Thoracic aorta (tissue), 2 donors: ENCODE measurements at regions not wholly inside any gene's neighbourhood (a gene's known extent, or its start where the extent isn't known, plus 50 kb on each side); places are given as distances from the start of the nearest gene placed in this dataset.
"Not testable (repeated sequence)": the region's sequence is repeated elsewhere in the genome, so short reads cannot be mapped to it uniquely, and the experiment has no call there.

Source experiments
- ATAC-seq: fragments of 150-250 bp; one replicate; pipeline ENCODE4 v1.8.0; 2017; ENCODE audit warnings: low read depth; ENCODE audit not compliant: insufficient number of reproducible peaks, low FRiP score
- DNase-seq: peaks from one replicate; pipeline ENCODE4 v3.0.0-alpha.2; 2020; ENCODE audit warnings: low spot score
- H3K27ac ChIP-seq, 2 donors: fragments of 200-600 bp; sonication (generic); 1 replicate in 1 of 2; 2 replicates in 1 of 2; pipeline ENCODE4 v1.5.1; 2016; ENCODE audit warnings: mild to moderate bottlenecking in 2 of 2, moderate library complexity in 2 of 2
- H3K27me3 ChIP-seq: fragments of 200-600 bp; sonication (generic); replicated peaks from 2 replicates; pipeline ENCODE4 v1.6.0; 2016; ENCODE audit warnings: mild to moderate bottlenecking; ENCODE audit not compliant: insufficient read depth
- H3K36me3 ChIP-seq: fragments of 200-600 bp; sonication (generic); one replicate; pipeline ENCODE4 v1.5.1; 2016
- H3K4me1 ChIP-seq, 2 donors: fragments of 200-600 bp; sonication (generic); 1 replicate in 1 of 2; 2 replicates in 1 of 2; pipeline versions ENCODE4 v1.5.1 to v1.6.0; 2016; ENCODE audit warnings: low read depth in 2 of 2, mild to moderate bottlenecking in 1 of 2; ENCODE audit not compliant: control insufficient read depth in 1 of 2
- H3K4me3 ChIP-seq: fragments of 200-600 bp; sonication (generic); 2 replicates; pipeline ENCODE4 v1.5.1; 2016; ENCODE audit warnings: mild to moderate bottlenecking
- H3K9me3 ChIP-seq: fragments of 200-600 bp; sonication (generic); 2 replicates; pipeline ENCODE4 v1.5.1; 2016
- CTCF ChIP-seq: fragments of 200-600 bp; sonication (generic); IDR thresholded peaks from one replicate; pipeline ENCODE4 v1.5.1; 2019; ENCODE audit warnings: antibody characterized with exemption

- Histone ChIP-seq H3K4me1 (no peaks in the 10 kb centered on the region), H3K27ac (no peak overlapping the region), H3K27me3 (no peaks in the 10 kb centered on the region), H3K4me3 (no peak overlapping the region), H3K36me3 (no peaks in the 10 kb centered on the region), H3K9me3 (peaks cover 4% of the 10 kb centered on the region)
- ATAC-seq: no peak
- no peak for DNase-seq
- no peak for TF ChIP-seq CTCF
These were observed 150.1 kb downstream of the CRLF2 start for GRCh38 chrX:1062351-1062750.

DNA sequence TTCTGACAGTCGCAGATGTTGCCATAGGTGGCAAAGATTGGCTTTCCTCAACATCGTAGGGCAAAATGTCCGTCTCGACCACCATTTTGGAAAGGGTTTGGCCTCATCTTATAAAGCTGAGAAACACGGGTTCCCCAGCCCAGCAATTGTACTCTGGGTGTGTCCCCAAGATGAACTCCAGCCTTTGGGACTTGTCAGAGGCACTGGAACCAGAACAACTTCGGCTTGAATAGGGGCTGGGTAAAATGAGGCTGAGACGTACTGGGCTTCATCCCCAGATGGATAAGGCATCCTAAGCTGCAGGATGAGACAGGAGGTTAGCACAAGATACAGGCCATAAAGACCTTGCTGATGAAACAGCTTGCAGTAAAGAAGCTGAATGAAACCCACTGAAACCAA is 151.9 kb downstream of the CRLF2 start:
- TF ChIP-seq CTCF: no peak
- Histone ChIP-seq H3K36me3 (no peaks in the 10 kb centered on the region), H3K9me3 (peaks cover 4% of the 10 kb centered on the region), H3K27ac (no peak overlapping the region), H3K27me3 (no peaks in the 10 kb centered on the region), H3K4me1 (no peaks in the 10 kb centered on the region), H3K4me3 (no peak overlapping the region)
- ATAC-seq (no peak), DNase-seq (no peak)

- no peaks in the 10 kb centered on the region for H3K36me3 ChIP-seq
- no peak overlapping the region for H3K4me3 ChIP-seq
- no peaks in the 10 kb centered on the region for H3K27me3 ChIP-seq
- H3K4me1 ChIP-seq: no peaks in the 10 kb centered on the region
- no peak for ATAC-seq
- TF ChIP-seq CTCF: no peak
- no peak for DNase-seq
- H3K27ac ChIP-seq: no peak overlapping the region
- H3K9me3 ChIP-seq: peaks cover 4% of the 10 kb centered on the region
These were observed 152.6 kb downstream of the CRLF2 start for GRCh38 chrX:1059576-1060561.

DNA sequence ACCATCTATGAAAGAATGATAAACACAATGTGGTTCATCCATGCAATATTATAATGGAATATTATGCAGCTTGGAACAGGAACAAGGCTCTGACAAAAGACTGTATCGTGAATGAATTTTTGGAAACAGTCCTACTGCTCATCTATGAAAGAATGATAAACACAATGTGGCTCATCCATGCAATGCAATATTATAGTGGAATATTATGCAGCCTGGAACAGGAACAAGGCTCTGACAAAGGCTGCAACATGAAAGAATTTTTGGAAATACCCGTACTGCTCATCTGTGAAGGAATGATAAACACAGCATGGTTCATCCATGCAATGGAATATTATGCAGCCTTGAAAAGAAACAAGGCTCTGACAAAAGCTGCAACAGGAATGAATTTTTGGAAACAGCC is 158.8 kb downstream of the CRLF2 start:
- ATAC-seq: not testable (repeated sequence)

GRCh38 chrX:1053072-1053471 is 159.4 kb downstream of the CRLF2 start:
- TF ChIP-seq CTCF: no peak
- ATAC-seq: no peak
- peaks cover 8% of the 10 kb centered on the region for H3K9me3 ChIP-seq
- H3K27me3 ChIP-seq: no peaks in the 10 kb centered on the region
- no peak for DNase-seq
- no peak overlapping the region for H3K27ac ChIP-seq
- no peaks in the 10 kb centered on the region for H3K4me1 ChIP-seq
- no peaks in the 10 kb centered on the region for H3K36me3 ChIP-seq
- no peak overlapping the region for H3K4me3 ChIP-seq

More for the DNA sequence above, 158.8 kb downstream of the CRLF2 start:
- not testable (repeated sequence) for H3K36me3 ChIP-seq, DNase-seq, H3K4me1 ChIP-seq, H3K9me3 ChIP-seq, H3K4me3 ChIP-seq, H3K27ac ChIP-seq, H3K27me3 ChIP-seq
